NT2/D1 (cell line): ENCODE measurements at regions not wholly inside any gene's neighbourhood (a gene's known extent, or its start where the extent isn't known, plus 50 kb on each side); places are given as distances from the start of the nearest gene placed in this dataset.

Experiments
- SUZ12 ChIP-seq: IDR thresholded peaks from 2 replicates; pipeline ENCODE4 v1.6.1; 2011; ENCODE audit not compliant: insufficient read length, insufficient read depth; ENCODE audit errors: extremely low read depth
- YY1 ChIP-seq: IDR thresholded peaks from 2 replicates; pipeline ENCODE4 v1.6.1; 2011; ENCODE audit not compliant: insufficient read length, insufficient read depth
- ZNF274 ChIP-seq: IDR thresholded peaks from 2 replicates; pipeline ENCODE4 v1.6.1; 2011; ENCODE audit warnings: mild to moderate bottlenecking, low read depth, low read length

- TF ChIP-seq ZNF274 (no peak), YY1 (no peak), SUZ12 (no peak)
These were observed 119.4 kb upstream of the NRBF2 start for GRCh38 chr10:63013755-63014154.
